OCI-LY1 (cell line): ENCODE measurements at regions not wholly inside any gene's neighbourhood (a gene's known extent, or its start where the extent isn't known, plus 50 kb on each side); places are given as distances from the start of the nearest gene placed in this dataset.

Experiments
- H2AFZ ChIP-seq: fragments of 200-600 bp; sonication (generic), shearing (Covaris generic); 2 replicates; pipeline ENCODE4 v1.6.0; 2014; ENCODE audit warnings: antibody characterized with exemption, mild to moderate bottlenecking, low read length
- H3F3A ChIP-seq: fragments of 200-600 bp; sonication (generic), shearing (Covaris generic); 2 replicates; pipeline ENCODE4 v1.6.0; 2014; ENCODE audit warnings: mild to moderate bottlenecking, antibody characterized with exemption, low read length, moderate library complexity; ENCODE audit not compliant: insufficient read depth
- H3K27ac ChIP-seq: fragments of 200-600 bp; sonication (generic); 2 replicates; pipeline ENCODE4 v1.5.1; 2014; ENCODE audit warnings: low read length, mixed run types, mild to moderate bottlenecking, low read depth; ENCODE audit not compliant: poor library complexity, severe bottlenecking
- H3K27me3 ChIP-seq: fragments of 200-600 bp; sonication (generic); 2 replicates; pipeline ENCODE4 v1.6.0; 2014; ENCODE audit warnings: antibody characterized with exemption, mild to moderate bottlenecking, low read length, moderate library complexity; ENCODE audit not compliant: insufficient read depth
- H3K36me3 ChIP-seq: fragments of 200-600 bp; sonication (generic); 2 replicates; pipeline ENCODE4 v1.6.1; 2014; ENCODE audit warnings: mild to moderate bottlenecking, antibody characterized with exemption, low read length, moderate library complexity, mixed read lengths; ENCODE audit not compliant: insufficient read depth
- H3K4me1 ChIP-seq: fragments of 200-600 bp; sonication (generic); 2 replicates; pipeline ENCODE4 v1.5.1; 2014; ENCODE audit warnings: mild to moderate bottlenecking, low read length, moderate library complexity; ENCODE audit not compliant: insufficient read depth, severe bottlenecking
- H3K4me2 ChIP-seq: fragments of 200-600 bp; sonication (generic), shearing (Covaris generic); 2 replicates; pipeline ENCODE4 v1.6.1; 2014; ENCODE audit warnings: low read length
- H3K4me3 ChIP-seq: fragments of 200-600 bp; sonication (generic); 2 replicates; pipeline ENCODE4 v1.5.1; 2014; ENCODE audit warnings: low read length, low read depth, mild to moderate bottlenecking, mixed read lengths; ENCODE audit not compliant: poor library complexity, severe bottlenecking
- H3K79me2 ChIP-seq: fragments of 200-600 bp; shearing (Covaris generic); 2 replicates; pipeline ENCODE4 v1.6.1; 2016; ENCODE audit warnings: mixed run types, low read length, mixed read lengths; ENCODE audit not compliant: insufficient read depth
- H3K9ac ChIP-seq: fragments of 200-600 bp; sonication (generic), shearing (Covaris generic); 2 replicates; pipeline ENCODE4 v1.6.1; 2014; ENCODE audit warnings: mild to moderate bottlenecking, low read length, mixed read lengths
- H3K9me2 ChIP-seq: fragments of 200-600 bp; sonication (generic), shearing (Covaris generic); 2 replicates; pipeline ENCODE4 v1.6.1; 2014; ENCODE audit warnings: low read depth, mild to moderate bottlenecking, low read length, mixed read lengths
- H3K9me3 ChIP-seq: fragments of 200-600 bp; shearing (Covaris generic); 2 replicates; pipeline ENCODE4 v1.6.1; 2014; ENCODE audit warnings: low read length, mixed read lengths
- H4K20me1 ChIP-seq: fragments of 200-600 bp; sonication (generic), shearing (Covaris generic); 2 replicates; pipeline ENCODE4 v1.6.0; 2016; ENCODE audit warnings: mild to moderate bottlenecking, low read length; ENCODE audit not compliant: insufficient read depth
- CTCF ChIP-seq: fragments of 200-600 bp; sonication (generic), shearing (Covaris generic); IDR thresholded peaks from 2 replicates; pipeline ENCODE4 v1.5.1; 2017; ENCODE audit warnings: mild to moderate bottlenecking, antibody characterized with exemption, low read length, moderate library complexity, mixed read lengths
- EZH2 ChIP-seq: fragments of 200-600 bp; sonication (generic), shearing (Covaris generic); IDR thresholded peaks from 2 replicates; pipeline ENCODE4 v1.8.0; 2017; ENCODE audit warnings: borderline replicate concordance, mixed run types, mild to moderate bottlenecking, antibody characterized with exemption, low read length, moderate library complexity, mixed read lengths

- Histone ChIP-seq H3K9me2 (no peaks in the 10 kb centered on the region), H3F3A (no peaks in the 10 kb centered on the region), H3K9me3 (peaks cover 7% of the 10 kb centered on the region; the same call in 1 of the 2 replicates), H3K4me3 (no peak overlapping the region), H3K79me2 (no peaks in the 10 kb centered on the region), H4K20me1 (no peaks in the 10 kb centered on the region), H3K4me1 (no peaks in the 10 kb centered on the region), H3K9ac (no peak overlapping the region), H3K4me2 (no peak overlapping the region), H3K36me3 (no peaks in the 10 kb centered on the region), H3K27ac (no peak overlapping the region), H2AFZ (no peak overlapping the region), H3K27me3 (no peaks in the 10 kb centered on the region)
- no peak for TF ChIP-seq CTCF
- TF ChIP-seq EZH2 = no peak
These were observed 124.3 kb upstream of the PDE1C start for GRCh38 chr7:32194537-32194936.

DNA sequence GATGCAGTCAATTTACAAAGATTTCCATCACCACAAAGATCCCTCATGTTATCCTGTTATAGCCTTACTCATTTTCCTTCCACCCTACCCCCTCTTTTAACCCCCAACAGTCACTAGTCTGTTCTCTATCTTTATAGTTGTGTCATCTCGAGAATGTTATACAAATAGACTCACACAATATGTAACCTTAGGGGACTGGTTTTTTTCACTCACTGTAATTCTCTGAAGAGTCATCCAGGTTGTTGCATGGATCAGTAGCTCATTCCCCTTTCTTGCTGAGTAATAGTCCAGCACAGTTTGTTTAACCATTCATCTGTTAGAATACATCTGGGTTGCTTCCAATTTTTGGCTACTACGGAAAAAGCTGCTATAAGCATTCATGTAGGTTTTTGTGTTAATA lies 121.1 kb upstream of the PDE1C start:
- no peaks in the 10 kb centered on the region for H3K36me3 ChIP-seq
- no peaks in the 10 kb centered on the region for H4K20me1 ChIP-seq
- peaks cover 7% of the 10 kb centered on the region; the same call in 1 of the 2 replicates for H3K9me3 ChIP-seq
- H3K27ac ChIP-seq = no peak overlapping the region
- no peak overlapping the region for H3K4me2 ChIP-seq
- no peak overlapping the region for H3K9ac ChIP-seq
- H2AFZ ChIP-seq = no peak overlapping the region
- no peak overlapping the region for H3K4me3 ChIP-seq
- no peaks in the 10 kb centered on the region for H3K27me3 ChIP-seq
- H3K79me2 ChIP-seq = no peaks in the 10 kb centered on the region
- H3K9me2 ChIP-seq = no peaks in the 10 kb centered on the region
- H3K4me1 ChIP-seq = no peaks in the 10 kb centered on the region
- TF ChIP-seq EZH2 = no peak
- TF ChIP-seq CTCF = no peak
- H3F3A ChIP-seq = no peaks in the 10 kb centered on the region

- H3K27me3 ChIP-seq = no peaks in the 10 kb centered on the region
- H3K79me2 ChIP-seq = no peaks in the 10 kb centered on the region
- H3K9ac ChIP-seq = no peak overlapping the region
- H3K27ac ChIP-seq = no peak overlapping the region
- H3K36me3 ChIP-seq = no peaks in the 10 kb centered on the region
- H3K4me2 ChIP-seq = no peak overlapping the region
- no peaks in the 10 kb centered on the region for H3K9me2 ChIP-seq
- H4K20me1 ChIP-seq = no peaks in the 10 kb centered on the region
- no peaks in the 10 kb centered on the region for H3K4me1 ChIP-seq
- H2AFZ ChIP-seq = no peak overlapping the region
- no peaks in the 10 kb centered on the region for H3K9me3 ChIP-seq
- no peak for TF ChIP-seq EZH2
- TF ChIP-seq CTCF = no peak
- H3K4me3 ChIP-seq = no peak overlapping the region
- no peaks in the 10 kb centered on the region for H3F3A ChIP-seq
These were observed 109.4 kb upstream of the PDE1C start for GRCh38 chr7:32179567-32179966.
